T-helper 22 cell (primary cell): ENCODE measurements at regions not wholly inside any gene's neighbourhood (a gene's known extent, or its start where the extent isn't known, plus 50 kb on each side); places are given as distances from the start of the nearest gene placed in this dataset.

ENCODE experiments used
- DNase-seq: peaks from one replicate; pipeline ENCODE4 v3.0.0-alpha.2; 2020; ENCODE audit warnings: low read depth

- DNase-seq: no peak
Measured at GRCh38 chr10:60467202-60467546, 77.5 kb upstream of the ANK3 start.

GRCh38 chr10:60466267-60467201, 76.9 kb upstream of the ANK3 start:
- no peak for DNase-seq

- DNase-seq: no peak
Measured at GRCh38 chr10:60465801-60466200, 76.1 kb upstream of the ANK3 start.

- no peak for DNase-seq
Measured at GRCh38 chr10:60464659-60465058, 75.0 kb upstream of the ANK3 start.

- DNase-seq: no peak
Measured at GRCh38 chr10:60463746-60464145, 74.1 kb upstream of the ANK3 start.

- no peak for DNase-seq
Measured at GRCh38 chr10:60461688-60462087, 72.0 kb upstream of the ANK3 start.

- no peak for DNase-seq
Measured at GRCh38 chr10:60459701-60460457, 70.2 kb upstream of the ANK3 start.

GRCh38 chr10:60456053-60456452, 66.4 kb upstream of the ANK3 start:
- DNase-seq: no peak

- no peak for DNase-seq
Measured at GRCh38 chr10:60454336-60454735, 64.7 kb upstream of the ANK3 start.

- DNase-seq: no peak
Measured at GRCh38 chr10:60453036-60453435, 63.4 kb upstream of the ANK3 start.

GRCh38 chr10:60450291-60450690, 60.6 kb upstream of the ANK3 start:
- DNase-seq: no peak

GRCh38 chr10:60448246-60448645, 58.6 kb upstream of the ANK3 start:
- DNase-seq: no peak

- no peak for DNase-seq
Measured at GRCh38 chr10:60446851-60447250, 57.2 kb upstream of the ANK3 start.

GRCh38 chr10:60446070-60446833, 56.6 kb upstream of the ANK3 start:
- DNase-seq: no peak

- no peak for DNase-seq
Measured at GRCh38 chr10:60444494-60445064, 54.9 kb upstream of the ANK3 start.

- DNase-seq: no peak
Measured at GRCh38 chr10:60443346-60443745, 53.7 kb upstream of the ANK3 start.

GRCh38 chr10:60441515-60441914, 51.8 kb upstream of the ANK3 start:
- no peak for DNase-seq

GRCh38 chr10:60439641-60440040, 50.0 kb upstream of the ANK3 start:
- no peak for DNase-seq
